Endothelial cell of umbilical vein (primary cell): ENCODE measurements at regions not wholly inside any gene's neighbourhood (a gene's known extent, or its start where the extent isn't known, plus 50 kb on each side); places are given as distances from the start of the nearest gene placed in this dataset.

ENCODE experiments used
- EZH2 ChIP-seq: IDR thresholded peaks from 2 replicates; pipeline ENCODE4 v1.6.1; 2012; ENCODE audit warnings: borderline replicate concordance, low read depth, mild to moderate bottlenecking, moderate library complexity, low read length, inconsistent platforms; ENCODE audit not compliant: severe bottlenecking
- FOS ChIP-seq: IDR thresholded peaks from 2 replicates; pipeline ENCODE4 v1.6.1; 2011; ENCODE audit warnings: mild to moderate bottlenecking, low read length, moderate library complexity, borderline replicate concordance; ENCODE audit not compliant: insufficient read depth
- TF ChIP-seq, protein P1 (sequence below): IDR thresholded peaks from 2 replicates; pipeline ENCODE4 v1.6.1; 2011; ENCODE audit not compliant: insufficient read depth, insufficient read length

DNA sequence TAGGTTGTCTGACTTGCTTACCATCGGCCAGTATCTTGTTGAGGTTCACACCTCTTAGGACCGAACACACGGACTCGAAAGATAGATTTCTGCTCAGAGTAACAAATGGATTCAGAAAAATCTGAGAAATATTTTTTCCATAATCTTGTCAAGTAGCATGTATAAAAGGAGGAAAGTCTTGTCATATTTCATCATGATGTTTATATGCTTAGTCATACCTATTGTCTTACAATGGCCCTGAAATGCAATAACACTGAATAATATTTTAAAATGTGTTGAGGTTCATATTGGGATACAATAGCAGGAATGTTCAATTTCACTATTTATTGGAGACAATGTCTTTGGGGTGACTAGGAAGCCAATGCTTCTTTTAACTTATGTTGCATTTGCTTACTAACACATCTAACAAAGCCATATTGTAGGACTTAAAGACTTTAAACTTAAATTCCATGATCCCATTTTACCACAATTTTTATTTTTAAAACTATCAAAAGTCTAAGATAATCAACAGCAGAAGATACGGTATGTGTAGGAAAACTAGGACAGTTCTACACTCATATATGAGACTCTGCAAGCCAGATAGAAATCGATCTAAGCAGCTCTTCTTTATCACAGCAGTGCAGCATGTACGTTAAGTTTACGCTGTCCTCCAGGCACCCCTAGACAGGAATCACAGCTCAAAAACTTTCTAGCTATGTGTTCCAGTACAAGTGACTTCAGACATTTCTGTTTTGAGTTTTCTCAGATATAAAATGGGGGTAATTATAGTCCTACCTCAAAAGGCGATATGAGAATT is 135.7 kb upstream of the CAV2 start:
- TF ChIP-seq, protein P1, sequence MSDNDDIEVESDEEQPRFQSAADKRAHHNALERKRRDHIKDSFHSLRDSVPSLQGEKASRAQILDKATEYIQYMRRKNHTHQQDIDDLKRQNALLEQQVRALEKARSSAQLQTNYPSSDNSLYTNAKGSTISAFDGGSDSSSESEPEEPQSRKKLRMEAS: no peak
- no peak for TF ChIP-seq EZH2
- peak; percentile 66 for TF ChIP-seq FOS
